ENCODE measurements at regions not wholly inside any gene's neighbourhood (a gene's known extent, or its start where the extent isn't known, plus 50 kb on each side); places are given as distances from the start of the nearest gene placed in this dataset.
"Not testable (repeated sequence)": the region's sequence is repeated elsewhere in the genome, so short reads cannot be mapped to it uniquely, and the experiment has no call there.

GRCh38 chr2:35298493-35298892, 1057.1 kb upstream of the CRIM1 start:
- no peak for DNase-seq (ENCODE audit: low read depth)

GRCh38 chr2:35297403-35297802, 1058.2 kb upstream of the CRIM1 start:
- DNase-seq (ENCODE audit: low read depth), result no peak

GRCh38 chr2:35294636-35295263, 1060.8 kb upstream of the CRIM1 start:
- no peak for DNase-seq (ENCODE audit: low read depth)

GRCh38 chr2:35293261-35293660, 1062.3 kb upstream of the CRIM1 start:
- DNase-seq (ENCODE audit: low read depth), result no peak

GRCh38 chr2:35292199-35292598, 1063.4 kb upstream of the CRIM1 start:
- no peak for DNase-seq (ENCODE audit: low read depth)

- DNase-seq (ENCODE audit: low read depth), result no peak
These were observed 1073.9 kb upstream of the CRIM1 start for GRCh38 chr2:35281702-35282101.

GRCh38 chr2:35255826-35256225, 1099.8 kb upstream of the CRIM1 start:
- DNase-seq (ENCODE audit: low read depth), result no peak

GRCh38 chr2:35251156-35251555, 1104.4 kb upstream of the CRIM1 start:
- no peak for DNase-seq (ENCODE audit: low read depth)

- no peak for DNase-seq (ENCODE audit: low read depth)
These were observed 1108.9 kb upstream of the CRIM1 start for GRCh38 chr2:35246702-35247101.

- no peak for DNase-seq (ENCODE audit: low read depth)
These were observed 1127.0 kb upstream of the CRIM1 start for GRCh38 chr2:35228584-35228983.

- DNase-seq (ENCODE audit: low read depth), result no peak
These were observed 1135.1 kb upstream of the CRIM1 start for GRCh38 chr2:35220461-35220860.

GRCh38 chr2:35204881-35205280, 1150.7 kb upstream of the CRIM1 start:
- DNase-seq (ENCODE audit: low read depth), result no peak

- DNase-seq (ENCODE audit: low read depth), result no peak
These were observed 1151.3 kb upstream of the CRIM1 start for GRCh38 chr2:35204323-35204722.

- no peak for DNase-seq (ENCODE audit: low read depth)
These were observed 1156.3 kb upstream of the CRIM1 start for GRCh38 chr2:35199298-35199697.

GRCh38 chr2:35185861-35186412, 1169.6 kb upstream of the CRIM1 start:
- no peak for DNase-seq (ENCODE audit: low read depth)

- DNase-seq (ENCODE audit: low read depth), result no peak
These were observed 1171.1 kb upstream of the CRIM1 start for GRCh38 chr2:35184471-35184870.

- not testable (repeated sequence) for DNase-seq (ENCODE audit: low read depth)
These were observed 1178.9 kb upstream of the CRIM1 start for GRCh38 chr2:35176726-35177125.

GRCh38 chr2:35174845-35175244, 1180.7 kb upstream of the CRIM1 start:
- no peak for DNase-seq (ENCODE audit: low read depth)

- DNase-seq (ENCODE audit: low read depth), result no peak
These were observed 1182.9 kb upstream of the CRIM1 start for GRCh38 chr2:35172687-35173086.

- no peak for DNase-seq (ENCODE audit: low read depth)
These were observed 1187.2 kb upstream of the CRIM1 start for GRCh38 chr2:35168351-35168750.

- DNase-seq (ENCODE audit: low read depth), result no peak
These were observed 1191.6 kb upstream of the CRIM1 start for GRCh38 chr2:35163948-35164347.

GRCh38 chr2:35160871-35161270, 1194.7 kb upstream of the CRIM1 start:
- DNase-seq (ENCODE audit: low read depth), result no peak

GRCh38 chr2:35125871-35126270, 1229.7 kb upstream of the CRIM1 start:
- no peak for DNase-seq (ENCODE audit: low read depth)

GRCh38 chr2:35125278-35125677, 1230.3 kb upstream of the CRIM1 start:
- DNase-seq (ENCODE audit: low read depth), result no peak
